Left colon (tissue), 2 donors: ENCODE measurements at regions not wholly inside any gene's neighbourhood (a gene's known extent, or its start where the extent isn't known, plus 50 kb on each side); places are given as distances from the start of the nearest gene placed in this dataset.

Source experiments
- ATAC-seq: fragments of 200-7000 bp; cut with Tn5 transposase; one replicate; pipeline ENCODE4 v1.9.1; 2020; ENCODE audit warnings: mild to moderate bottlenecking, moderate library complexity
- DNase-seq, 2 donors: peaks; one replicate each; pipeline ENCODE4 v3.0.0-alpha.2; 2020
- intact Hi-C, 2 donors: fragments of 100-400 bp; cut with DNase I in 1 of 2; cut with micrococcal nuclease in 1 of 2; formaldehyde crosslinking; loops; one replicate each; pipeline versions ENCODE4 v1.11.2 to v1.14.0; 2022; cut with DNase I, micrococcal nuclease
- donor health status: DM: no; HTN: no; CAD: no.
- donor health status: DM: yes; HTN: yes; CAD: no.

DNA sequence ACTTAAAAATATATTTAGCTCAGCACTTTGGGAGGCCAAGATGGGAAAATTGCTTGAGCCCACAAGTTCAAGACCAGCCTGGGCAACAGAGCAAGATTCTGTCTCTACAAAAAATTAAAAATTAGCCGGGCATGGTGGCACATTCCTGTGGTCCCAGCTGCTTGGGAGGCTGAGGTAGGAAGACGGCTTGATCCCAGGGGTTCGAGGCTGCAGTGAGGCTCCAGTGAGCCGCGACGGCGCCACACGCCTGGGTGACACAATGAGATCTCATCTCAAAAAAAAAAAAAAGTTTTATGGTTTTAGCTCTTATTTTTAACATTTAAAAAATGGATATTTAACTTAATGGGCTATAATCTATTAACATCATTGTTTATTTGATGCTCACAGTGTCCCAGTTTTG lies 97.2 kb upstream of the RIPOR2 start:
- ATAC-seq = no peak
- intact Hi-C loops = no loop called here
- DNase-seq = no peak

DNA sequence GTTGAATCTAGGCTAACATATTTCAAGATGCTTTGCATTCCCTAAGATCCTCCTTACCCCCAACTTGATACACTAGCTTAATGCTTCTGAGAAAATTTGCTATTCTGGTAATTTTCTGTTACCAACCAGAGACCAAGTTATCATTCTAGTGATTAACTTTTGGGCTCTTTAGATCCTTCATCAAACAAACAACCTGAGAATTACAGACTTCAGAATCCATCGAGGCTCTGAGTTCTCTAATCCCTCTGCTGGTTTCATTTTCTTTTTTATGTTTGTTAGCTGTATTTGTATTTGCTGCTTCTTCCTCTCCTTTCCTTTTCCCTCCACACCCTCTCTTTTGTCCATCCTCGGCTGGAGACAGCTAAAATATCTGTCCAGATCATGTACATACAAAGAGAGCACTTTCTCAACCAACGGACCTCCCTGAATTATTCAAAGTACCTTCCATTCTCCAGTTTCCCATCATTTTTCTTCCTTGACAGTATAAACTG lies 98.7 kb upstream of the RIPOR2 start:
- DNase-seq (no peak), ATAC-seq (no peak)
- intact Hi-C loops = no loop called here

DNA sequence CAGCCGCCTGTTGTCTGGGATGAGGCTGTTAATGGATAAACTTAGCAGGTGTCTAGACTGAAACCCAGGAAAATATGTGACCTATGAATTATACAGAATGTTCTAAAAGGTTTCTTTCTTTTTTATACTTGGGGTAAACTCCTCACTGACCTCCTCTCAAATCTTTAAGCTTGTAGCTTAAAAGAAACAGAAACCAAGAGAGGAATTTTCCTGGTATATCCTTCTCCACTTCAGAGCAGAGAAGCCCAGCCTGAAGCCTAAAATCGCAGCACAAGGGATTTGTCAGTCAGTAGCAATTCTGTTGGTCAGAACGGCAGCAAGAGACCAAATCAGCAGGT lies 99.4 kb upstream of the RIPOR2 start:
- no peak for DNase-seq
- intact Hi-C loops = no loop called here
- ATAC-seq = no peak

DNA sequence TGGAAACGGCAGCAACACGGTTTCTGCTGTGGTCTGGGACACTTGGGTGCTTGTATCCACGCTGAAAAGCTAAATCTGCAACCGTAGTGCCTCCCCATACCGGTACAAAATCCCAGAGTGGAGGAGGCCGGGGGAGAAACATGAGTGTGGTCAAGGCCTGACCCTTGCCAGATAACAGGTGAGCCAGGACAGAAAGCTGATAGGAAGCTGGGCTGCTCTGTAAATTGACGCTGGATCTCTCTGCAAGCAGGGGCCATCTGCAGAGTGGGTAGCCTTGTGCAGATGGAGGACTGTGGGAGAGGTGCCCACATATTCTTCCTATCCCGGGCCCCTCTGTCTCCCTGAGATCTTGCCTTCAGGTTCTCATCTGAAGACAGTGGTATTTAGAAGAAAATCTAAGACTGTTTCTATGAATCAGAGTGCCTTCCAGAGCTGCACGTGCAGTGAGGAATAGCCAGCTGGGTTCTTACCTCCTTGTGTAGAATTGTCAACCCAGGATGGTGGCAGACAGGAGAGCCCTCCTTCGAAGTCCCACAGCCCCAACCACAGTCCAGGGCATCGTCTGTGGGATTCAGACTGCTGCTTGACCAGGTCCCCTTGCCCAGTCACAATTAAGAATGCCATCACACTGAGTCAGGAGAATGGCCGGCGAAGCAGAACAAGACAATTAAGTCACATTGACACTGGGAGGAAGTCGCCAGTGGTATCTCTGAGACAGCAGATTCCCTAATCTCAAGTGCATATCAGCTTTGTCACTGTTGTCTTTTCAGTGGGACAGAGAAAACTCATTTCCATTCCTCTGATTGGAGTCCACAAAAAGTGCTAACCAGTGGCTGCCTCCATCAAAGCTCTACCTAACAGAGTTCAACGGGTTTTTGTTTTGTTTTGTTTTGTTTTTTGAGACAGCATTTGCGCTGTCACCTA lies 100.0 kb upstream of the RIPOR2 start:
- intact Hi-C loops = no loop called here
- ATAC-seq (no peak), DNase-seq (no peak)

- ATAC-seq (no peak), DNase-seq (no peak)
- intact Hi-C loops = no loop called here
These were observed 100.7 kb upstream of the RIPOR2 start for GRCh38 chr6:25036461-25036860.

- ATAC-seq (no peak), DNase-seq (no peak)
- intact Hi-C loops = no loop called here
These were observed 102.5 kb upstream of the RIPOR2 start for GRCh38 chr6:25038300-25038699.

GRCh38 chr6:25038999-25039398 lies 103.2 kb upstream of the RIPOR2 start:
- no peak for ATAC-seq
- DNase-seq = no peak
- intact Hi-C loops = no loop called here

- intact Hi-C loops = no loop called here
- ATAC-seq = no peak
- no peak for DNase-seq
These were observed 105.8 kb upstream of the RIPOR2 start for GRCh38 chr6:25041485-25042035.

GRCh38 chr6:25042036-25042521 lies 106.3 kb upstream of the RIPOR2 start:
- peak in 1 of 2 donors; percentile 25 for DNase-seq
- no peak for ATAC-seq
- intact Hi-C loops = no loop called here

GRCh38 chr6:25042536-25042935 lies 106.8 kb upstream of the RIPOR2 start:
- DNase-seq (no peak), ATAC-seq (no peak)
- intact Hi-C loops = no loop called here

DNA sequence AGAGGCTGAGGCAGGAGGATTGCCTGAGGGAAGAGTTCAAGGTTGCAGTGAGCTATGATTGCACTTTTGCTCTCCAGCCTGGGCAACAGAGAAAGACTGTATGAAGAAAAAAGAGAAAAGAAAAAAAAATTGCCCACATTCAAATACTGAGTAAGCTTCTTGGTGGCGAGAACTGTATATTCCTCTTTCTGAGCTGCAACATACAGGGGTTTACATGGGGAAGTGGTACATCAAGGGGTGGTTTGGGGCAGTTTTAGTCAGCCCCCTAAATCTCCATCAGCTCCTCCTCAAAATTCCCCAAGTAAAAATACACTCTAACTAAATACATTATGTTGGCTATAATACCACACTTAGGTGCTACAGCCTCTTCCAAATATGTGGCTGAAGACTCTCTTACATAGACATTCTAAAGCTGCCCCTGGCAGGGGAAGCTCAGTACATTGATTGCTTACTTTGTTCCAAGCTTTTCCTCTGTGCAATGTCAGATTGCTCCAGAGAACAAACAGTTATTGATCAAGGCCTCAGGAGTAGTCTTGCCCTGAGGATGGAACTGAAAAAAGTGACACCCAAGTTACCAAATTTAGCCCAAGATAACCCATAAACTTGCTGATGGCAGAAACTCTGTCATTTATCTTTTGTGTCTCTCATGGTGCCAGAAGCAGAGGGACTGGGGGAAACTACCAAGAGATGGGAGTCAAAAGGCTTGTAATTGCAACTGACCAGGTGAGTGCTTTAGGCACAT lies 107.4 kb upstream of the RIPOR2 start:
- intact Hi-C loops = no loop called here
- no peak for ATAC-seq
- no peak for DNase-seq

DNA sequence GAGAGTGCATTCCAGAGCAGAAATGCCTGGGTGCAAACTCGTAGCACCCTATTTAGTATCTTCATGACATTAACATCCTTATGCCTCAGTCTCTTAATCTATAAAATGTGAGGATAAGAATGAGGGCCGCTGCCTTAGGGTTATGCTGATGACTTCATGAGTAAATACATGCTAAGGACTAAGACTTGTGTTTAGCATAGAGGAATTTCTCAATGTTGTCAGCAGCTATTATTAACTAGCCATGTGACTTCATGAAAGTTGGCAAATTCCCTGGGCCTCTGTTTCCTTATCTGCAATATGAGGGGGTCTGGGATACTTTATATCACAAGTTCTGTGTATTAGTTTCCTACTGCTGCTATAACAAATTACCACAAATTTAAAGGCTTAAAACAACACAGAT lies 108.1 kb upstream of the RIPOR2 start:
- intact Hi-C loops = no loop called here
- ATAC-seq = no peak
- DNase-seq = no peak

- no peak for ATAC-seq
- intact Hi-C loops = no loop called here
- DNase-seq = no peak
These were observed 111.2 kb upstream of the RIPOR2 start for GRCh38 chr6:25046942-25047341.

GRCh38 chr6:25050356-25050755 lies 114.6 kb upstream of the RIPOR2 start:
- ATAC-seq (peak; percentile 63), DNase-seq (peak in 1 of 2 donors; percentile 18)
- intact Hi-C loops = no loop called here

DNA sequence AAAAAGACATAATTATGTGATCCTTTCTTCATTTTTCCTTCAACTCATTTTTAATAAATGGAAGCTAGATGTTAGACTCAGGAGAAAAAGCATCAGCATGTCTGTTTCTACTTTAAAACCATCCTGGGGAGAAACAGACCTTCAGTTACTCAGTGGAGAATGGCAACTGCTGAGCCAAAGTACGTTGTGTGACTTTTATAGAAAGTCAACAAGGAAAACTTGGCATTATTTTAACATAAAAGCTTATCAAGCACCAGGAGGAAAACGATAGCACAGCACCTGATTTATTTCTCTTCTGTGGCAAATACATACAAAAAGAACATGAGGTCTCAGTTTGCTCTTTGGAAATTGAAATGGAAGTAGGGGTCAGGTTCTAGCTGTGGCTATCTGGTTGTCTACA lies 115.3 kb upstream of the RIPOR2 start:
- intact Hi-C loops = no loop called here
- ATAC-seq = peak; percentile 75
- no peak for DNase-seq

GRCh38 chr6:25052181-25052580 lies 116.4 kb upstream of the RIPOR2 start:
- DNase-seq (no peak), ATAC-seq (peak; percentile 73)
- intact Hi-C loops = no loop called here

- intact Hi-C loops = no loop called here
- no peak for DNase-seq
- ATAC-seq = no peak
These were observed 118.2 kb upstream of the RIPOR2 start for GRCh38 chr6:25053875-25054371.

DNA sequence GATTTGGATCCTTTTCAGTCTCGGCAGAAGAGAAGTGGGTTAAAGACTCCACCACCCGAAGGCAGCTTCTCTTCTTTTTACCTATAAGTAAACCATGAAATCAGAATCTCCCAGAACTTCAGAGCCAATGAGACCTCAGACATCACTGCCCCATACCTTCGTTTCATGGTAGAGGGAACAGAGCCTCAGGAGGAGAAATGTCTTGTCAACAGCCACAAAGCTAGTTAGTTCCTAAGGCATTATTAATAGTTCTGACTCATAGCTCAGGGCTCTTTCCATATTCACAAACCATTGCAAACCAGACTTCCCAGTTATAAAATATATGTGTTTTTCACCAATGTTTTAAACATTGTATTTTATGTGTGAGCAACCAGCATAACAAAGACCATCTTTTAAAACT lies 118.7 kb upstream of the RIPOR2 start:
- ATAC-seq (no peak), DNase-seq (no peak)
- intact Hi-C loops = no loop called here

DNA sequence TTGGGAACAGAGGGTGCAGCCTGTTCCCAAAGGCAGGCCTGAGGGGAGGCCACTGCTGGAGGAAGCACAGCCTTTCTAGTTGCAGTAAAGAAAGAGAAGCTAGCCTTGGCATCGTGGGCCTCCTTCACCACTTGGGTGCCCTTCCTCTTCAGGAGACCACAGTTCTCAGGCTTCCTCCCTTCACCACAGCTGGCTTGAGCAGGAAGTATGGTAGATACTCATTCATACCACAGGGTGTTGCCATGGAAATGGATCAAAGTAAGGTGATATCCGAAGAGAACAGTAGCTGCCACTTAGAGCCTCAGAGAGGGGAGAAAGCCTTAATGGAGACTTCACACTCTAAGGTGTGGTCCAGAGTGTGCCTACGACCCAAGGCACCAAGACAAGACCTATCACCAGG lies 120.4 kb upstream of the RIPOR2 start:
- ATAC-seq = no peak
- DNase-seq = peak in 1 of 2 donors; percentile 23
- intact Hi-C loops = no loop called here
